ENCODE measurements at regions not wholly inside any gene's neighbourhood (a gene's known extent, or its start where the extent isn't known, plus 50 kb on each side); places are given as distances from the start of the nearest gene placed in this dataset.
"Not testable (repeated sequence)": the region's sequence is repeated elsewhere in the genome, so short reads cannot be mapped to it uniquely, and the experiment has no call there.

DNA sequence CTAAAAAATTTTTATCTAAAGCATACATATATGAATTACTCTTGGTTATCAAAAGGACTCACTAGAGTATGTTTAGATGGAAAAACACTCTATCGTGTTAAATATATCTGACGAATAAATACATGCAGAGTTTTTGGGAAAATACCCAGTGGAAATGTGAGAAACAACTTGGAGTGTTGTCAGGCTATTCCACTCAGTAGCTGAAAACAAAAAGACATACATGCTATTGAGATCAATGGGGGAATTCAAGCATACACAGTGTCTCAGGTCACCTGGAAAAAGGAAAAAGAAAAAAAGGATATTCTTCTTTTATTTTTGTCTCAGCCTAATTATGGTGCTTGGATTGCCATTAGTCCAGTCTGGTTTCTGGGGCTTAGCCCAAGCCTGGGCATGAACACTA lies 247.0 kb upstream of the LYPLAL1 start:
- Histone ChIP-seq H3K27me3 (no peaks in the 10 kb centered on the region), H3K27ac (no peak overlapping the region), H3K36me3 (no peaks in the 10 kb centered on the region), H3K4me3 (no peak overlapping the region), H3K9me3 (no peaks in the 10 kb centered on the region), H3K4me1 (no peaks in the 10 kb centered on the region)
- no peak for TF ChIP-seq POLR2A (IDR thresholded peaks at IDR 0.05)
- TF ChIP-seq, protein P1, sequence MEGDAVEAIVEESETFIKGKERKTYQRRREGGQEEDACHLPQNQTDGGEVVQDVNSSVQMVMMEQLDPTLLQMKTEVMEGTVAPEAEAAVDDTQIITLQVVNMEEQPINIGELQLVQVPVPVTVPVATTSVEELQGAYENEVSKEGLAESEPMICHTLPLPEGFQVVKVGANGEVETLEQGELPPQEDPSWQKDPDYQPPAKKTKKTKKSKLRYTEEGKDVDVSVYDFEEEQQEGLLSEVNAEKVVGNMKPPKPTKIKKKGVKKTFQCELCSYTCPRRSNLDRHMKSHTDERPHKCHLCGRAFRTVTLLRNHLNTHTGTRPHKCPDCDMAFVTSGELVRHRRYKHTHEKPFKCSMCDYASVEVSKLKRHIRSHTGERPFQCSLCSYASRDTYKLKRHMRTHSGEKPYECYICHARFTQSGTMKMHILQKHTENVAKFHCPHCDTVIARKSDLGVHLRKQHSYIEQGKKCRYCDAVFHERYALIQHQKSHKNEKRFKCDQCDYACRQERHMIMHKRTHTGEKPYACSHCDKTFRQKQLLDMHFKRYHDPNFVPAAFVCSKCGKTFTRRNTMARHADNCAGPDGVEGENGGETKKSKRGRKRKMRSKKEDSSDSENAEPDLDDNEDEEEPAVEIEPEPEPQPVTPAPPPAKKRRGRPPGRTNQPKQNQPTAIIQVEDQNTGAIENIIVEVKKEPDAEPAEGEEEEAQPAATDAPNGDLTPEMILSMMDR (IDR thresholded peaks at IDR 0.05), result no peak
- intact Hi-C loops (cut with DNase I; ENCODE audit: low total_unique reads), result no loop called here
- DNase-seq, result no peak

DNA sequence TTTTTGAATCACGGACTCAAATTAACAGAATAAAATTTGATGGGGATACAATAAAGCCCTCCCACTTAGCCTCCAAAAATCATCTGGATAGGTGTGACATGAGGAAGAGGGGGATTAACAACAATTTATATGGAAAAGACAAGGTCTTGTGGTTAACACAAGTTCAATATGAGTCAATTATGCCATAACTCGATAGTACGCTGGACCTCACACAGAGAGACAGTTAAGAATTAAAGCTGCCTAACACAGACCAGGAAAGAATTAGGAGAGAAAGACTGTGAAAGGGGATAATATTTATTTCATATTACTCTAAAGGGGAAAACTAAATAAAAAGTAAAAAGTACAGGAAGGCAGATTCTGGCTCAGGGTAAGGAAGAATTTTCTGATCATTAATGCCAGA lies 243.7 kb upstream of the LYPLAL1 start:
- H3K9me3 ChIP-seq, result no peaks in the 10 kb centered on the region
- TF ChIP-seq POLR2A (IDR thresholded peaks at IDR 0.05), result no peak
- TF ChIP-seq, protein P1 (IDR thresholded peaks at IDR 0.05), result no peak
- H3K27ac ChIP-seq, result no peak overlapping the region
- intact Hi-C loops (cut with DNase I; ENCODE audit: low total_unique reads), result no loop called here
- H3K27me3 ChIP-seq, result no peaks in the 10 kb centered on the region
- H3K36me3 ChIP-seq, result no peaks in the 10 kb centered on the region
- H3K4me3 ChIP-seq, result no peak overlapping the region
- no peak for DNase-seq
- H3K4me1 ChIP-seq, result no peaks in the 10 kb centered on the region

DNA sequence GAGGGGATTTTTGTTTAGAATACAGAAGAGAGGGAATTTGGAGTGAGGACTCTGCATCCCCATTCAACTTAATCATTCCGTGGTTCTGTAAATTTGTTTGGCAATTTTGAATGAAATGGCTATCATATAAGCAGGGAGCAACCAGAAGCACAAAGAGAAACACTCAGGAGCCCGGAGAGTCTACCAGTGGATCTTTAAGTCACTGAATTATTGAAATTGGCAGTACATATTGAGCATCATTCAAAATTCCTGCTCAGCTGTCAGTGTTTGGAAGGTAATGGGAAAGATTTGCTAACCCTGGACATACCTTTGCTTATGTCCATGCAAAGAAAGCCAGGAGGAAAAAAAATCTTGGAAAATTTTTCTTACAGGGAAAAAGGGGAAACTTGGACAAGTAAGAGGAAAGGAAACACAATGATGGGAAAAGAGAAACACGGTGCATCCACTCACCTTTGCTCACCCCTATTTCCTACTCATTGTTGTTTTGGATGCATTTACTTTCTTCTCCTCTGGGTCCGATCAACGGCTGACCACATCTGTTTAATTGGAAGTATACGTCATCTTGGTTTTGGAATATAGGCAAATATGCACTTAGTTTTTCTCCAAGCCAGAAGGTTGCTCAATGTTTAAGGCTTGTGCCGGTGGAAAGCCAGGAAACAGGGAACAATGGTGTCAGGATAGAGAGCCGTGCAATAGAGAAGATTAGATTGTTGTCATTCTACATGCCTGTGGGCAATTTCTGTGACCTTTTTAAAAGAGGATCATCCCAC lies 243.0 kb upstream of the LYPLAL1 start:
- Histone ChIP-seq H3K4me3 (no peak overlapping the region), H3K9me3 (no peaks in the 10 kb centered on the region), H3K27ac (no peak overlapping the region), H3K36me3 (no peaks in the 10 kb centered on the region), H3K27me3 (no peaks in the 10 kb centered on the region), H3K4me1 (no peaks in the 10 kb centered on the region)
- intact Hi-C loops (cut with DNase I; ENCODE audit: low total_unique reads), result no loop called here
- TF ChIP-seq POLR2A (IDR thresholded peaks at IDR 0.05), result no peak
- TF ChIP-seq, protein P1 (IDR thresholded peaks at IDR 0.05), result no peak
- DNase-seq, result no peak

DNA sequence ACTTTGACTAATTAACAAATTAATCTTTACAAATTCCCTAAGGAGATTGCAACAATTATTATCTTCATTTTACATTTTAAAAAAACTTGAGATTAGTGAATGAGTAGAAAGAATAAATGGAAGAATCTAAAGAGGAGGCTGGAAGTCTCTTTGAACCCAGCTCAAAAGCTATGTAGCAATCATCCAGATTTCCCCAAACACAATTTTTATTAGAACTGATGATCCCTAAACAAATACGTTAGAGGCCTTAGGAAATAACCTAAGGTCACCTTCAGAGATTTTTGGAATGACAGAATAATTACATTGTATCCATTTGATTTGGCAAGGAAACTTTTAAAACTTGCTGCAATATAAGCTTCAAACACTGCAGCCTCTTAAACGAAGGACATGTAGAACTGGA lies 242.4 kb upstream of the LYPLAL1 start:
- no peak for DNase-seq
- intact Hi-C loops (cut with DNase I; ENCODE audit: low total_unique reads), result no loop called here
- no peaks in the 10 kb centered on the region for H3K36me3 ChIP-seq
- H3K4me3 ChIP-seq, result no peak overlapping the region
- H3K27ac ChIP-seq, result no peak overlapping the region
- TF ChIP-seq POLR2A (IDR thresholded peaks at IDR 0.05), result no peak
- TF ChIP-seq, protein P1 (IDR thresholded peaks at IDR 0.05), result no peak
- no peaks in the 10 kb centered on the region for H3K27me3 ChIP-seq
- H3K4me1 ChIP-seq, result no peaks in the 10 kb centered on the region
- peaks cover 0 to 4% of the 10 kb centered on the region in 2 donors for H3K9me3 ChIP-seq

DNA sequence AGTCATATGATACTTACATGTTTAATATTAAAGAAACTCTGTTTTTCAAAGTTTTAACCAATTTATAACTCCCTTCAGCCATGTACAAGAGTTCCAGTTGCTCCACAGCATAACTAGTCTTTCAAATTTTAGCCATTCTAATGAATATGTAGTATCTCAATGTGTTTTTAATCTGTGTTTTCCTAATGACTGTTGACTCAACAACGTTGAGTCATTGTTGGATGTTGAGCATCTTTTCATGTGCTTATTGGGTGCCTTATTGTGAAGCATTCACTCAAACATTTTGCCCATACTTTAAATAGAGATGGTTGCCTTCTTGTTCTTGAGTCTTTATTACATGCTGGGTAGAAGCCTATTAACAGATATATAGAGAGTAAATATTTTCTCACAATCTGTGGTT lies 240.2 kb upstream of the LYPLAL1 start:
- intact Hi-C loops (cut with DNase I; ENCODE audit: low total_unique reads), result no loop called here

DNA sequence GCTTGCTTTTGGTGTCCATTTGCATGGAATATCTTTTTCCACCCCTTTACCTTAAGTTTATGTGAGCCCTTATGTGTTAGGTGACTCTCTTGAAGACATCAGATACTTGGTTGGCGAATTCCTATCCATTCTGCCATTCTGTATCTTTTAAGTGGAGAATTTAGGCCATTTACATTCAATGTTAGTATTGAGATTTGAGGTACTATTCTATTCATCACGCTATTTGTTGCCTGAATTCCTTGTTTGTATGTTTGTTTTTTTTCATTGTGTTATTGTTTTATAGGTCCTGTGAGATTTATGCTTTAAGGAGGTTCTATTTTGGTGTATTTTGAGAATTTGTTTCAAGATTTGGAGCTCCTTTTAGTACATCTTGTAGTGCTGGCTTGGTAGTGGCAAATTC lies 238.3 kb upstream of the LYPLAL1 start:
- H3K9me3 ChIP-seq; H3K27me3 ChIP-seq; intact Hi-C loops (cut with DNase I; ENCODE audit: low total_unique reads); H3K36me3 ChIP-seq; H3K27ac ChIP-seq; H3K4me1 ChIP-seq; DNase-seq; H3K4me3 ChIP-seq: not testable (repeated sequence)

More for the DNA sequence above, 240.2 kb upstream of the LYPLAL1 start:
- H3K27ac ChIP-seq, result no peak overlapping the region
- H3K27me3 ChIP-seq, result no peaks in the 10 kb centered on the region
- no peak for DNase-seq
- TF ChIP-seq, protein P1 (IDR thresholded peaks at IDR 0.05), result no peak
- TF ChIP-seq POLR2A (IDR thresholded peaks at IDR 0.05), result no peak
- peaks cover 0 to 4% of the 10 kb centered on the region in 2 donors for H3K9me3 ChIP-seq
- no peaks in the 10 kb centered on the region for H3K36me3 ChIP-seq
- no peak overlapping the region for H3K4me3 ChIP-seq
- no peaks in the 10 kb centered on the region for H3K4me1 ChIP-seq

Data from uterus (tissue), 3 donors.